H9 (cell line): ENCODE measurements at regions not wholly inside any gene's neighbourhood (a gene's known extent, or its start where the extent isn't known, plus 50 kb on each side); places are given as distances from the start of the nearest gene placed in this dataset.
A peak's percentile ranks its signal among the peaks of the same experiment; 100 is the strongest.

Experiments
- DNase-seq: peaks from one replicate; pipeline ENCODE4 v3.0.0-alpha.2; 2017
- H2AFZ ChIP-seq: one replicate; pipeline ENCODE4 v1.6.1; 2013; ENCODE audit warnings: mild to moderate bottlenecking, low read length, control low read depth, moderate library complexity
- H2AK5ac ChIP-seq: 2 replicates; pipeline ENCODE4 v1.6.1; 2013; ENCODE audit warnings: low read length, control low read depth, mixed read lengths; ENCODE audit not compliant: insufficient read length
- H2BK120ac ChIP-seq: one replicate; pipeline ENCODE4 v1.6.1; 2013; ENCODE audit warnings: low read depth, mild to moderate bottlenecking, low read length, control low read depth, inconsistent platforms; ENCODE audit not compliant: poor library complexity, severe bottlenecking
- H2BK12ac ChIP-seq: 2 replicates; pipeline ENCODE4 v1.6.1; 2013; ENCODE audit warnings: low read length, control low read depth, mixed read lengths, low read depth; ENCODE audit not compliant: insufficient read length
- H2BK15ac ChIP-seq: 2 replicates; pipeline ENCODE4 v1.6.1; 2013; ENCODE audit warnings: low read depth, low read length, control low read depth
- H2BK20ac ChIP-seq: one replicate; pipeline ENCODE4 v1.6.1; 2013; ENCODE audit warnings: low read depth, mild to moderate bottlenecking, low read length, control low read depth, inconsistent platforms; ENCODE audit not compliant: poor library complexity, severe bottlenecking
- H2BK5ac ChIP-seq: 2 replicates; pipeline ENCODE4 v1.6.1; 2013; ENCODE audit warnings: low read length, control low read depth, mixed read lengths; ENCODE audit not compliant: insufficient read length
- H3K14ac ChIP-seq: 2 replicates; pipeline ENCODE4 v1.6.1; 2013; ENCODE audit warnings: low read length, control low read depth; ENCODE audit not compliant: insufficient read depth
- H3K18ac ChIP-seq: 2 replicates; pipeline ENCODE4 v1.6.1; 2013; ENCODE audit warnings: low read depth, mild to moderate bottlenecking, mixed read lengths, low read length, control low read depth; ENCODE audit not compliant: insufficient read length
- H3K23ac ChIP-seq: 2 replicates; pipeline ENCODE4 v1.6.1; 2013; ENCODE audit warnings: low read length, control low read depth, mixed read lengths, low read depth; ENCODE audit not compliant: insufficient read length
- H3K23me2 ChIP-seq: 2 replicates; pipeline ENCODE4 v1.6.1; 2013; ENCODE audit warnings: low read depth, mild to moderate bottlenecking, mixed read lengths, low read length, control low read depth; ENCODE audit not compliant: insufficient read length, poor library complexity, severe bottlenecking
- H3K27ac ChIP-seq: 2 replicates; pipeline ENCODE4 v1.5.1; 2013; ENCODE audit warnings: low read length, control low read depth, mixed read lengths, low read depth; ENCODE audit not compliant: insufficient read length
- H3K27me3 ChIP-seq: 2 replicates; pipeline ENCODE4 v1.6.1; 2013; ENCODE audit warnings: low read length, control low read depth, inconsistent platforms; ENCODE audit not compliant: insufficient read depth
- H3K4ac ChIP-seq: 2 replicates; pipeline ENCODE4 v1.6.1; 2013; ENCODE audit warnings: low read depth, mild to moderate bottlenecking, control low read depth, inconsistent platforms, low read length, moderate library complexity
- H3K4me1 ChIP-seq: 2 replicates; pipeline ENCODE4 v1.6.1; 2013; ENCODE audit warnings: low read length, control low read depth, inconsistent platforms; ENCODE audit not compliant: insufficient read depth
- H3K4me2 ChIP-seq: 2 replicates; pipeline ENCODE4 v1.6.1; 2013; ENCODE audit warnings: low read length, control low read depth, mixed read lengths; ENCODE audit not compliant: insufficient read length, insufficient read depth
- H3K56ac ChIP-seq: 2 replicates; pipeline ENCODE4 v1.6.1; 2013; ENCODE audit warnings: low read depth, mild to moderate bottlenecking, mixed read lengths, low read length, control low read depth; ENCODE audit not compliant: insufficient read length
- H3K79me1 ChIP-seq: 2 replicates; pipeline ENCODE4 v1.6.1; 2013; ENCODE audit warnings: low read depth, mild to moderate bottlenecking, moderate library complexity, low read length, control low read depth, inconsistent platforms; ENCODE audit not compliant: insufficient read depth, poor library complexity, severe bottlenecking
- H3K79me2 ChIP-seq: 2 replicates; pipeline ENCODE4 v1.6.1; 2013; ENCODE audit warnings: low read length, control low read depth, inconsistent platforms; ENCODE audit not compliant: insufficient read depth
- H3K9ac ChIP-seq: 2 replicates; pipeline ENCODE4 v1.6.1; 2013; ENCODE audit warnings: low read length, control low read depth, mixed read lengths; ENCODE audit not compliant: insufficient read length; ENCODE audit errors: extremely low read depth
- H3K9me3 ChIP-seq: one replicate; pipeline ENCODE4 v1.6.1; 2013; ENCODE audit warnings: low read depth, low read length, inconsistent platforms; ENCODE audit not compliant: control insufficient read depth
- H3T11ph ChIP-seq: one replicate; pipeline ENCODE4 v1.6.1; 2013; ENCODE audit warnings: mild to moderate bottlenecking, low read length, control low read depth, inconsistent platforms
- H4K20me1 ChIP-seq: one replicate; pipeline ENCODE4 v1.6.1; 2013; ENCODE audit not compliant: control insufficient read depth, insufficient read length, insufficient read depth
- H4K5ac ChIP-seq: 2 replicates; pipeline ENCODE4 v1.6.1; 2013; ENCODE audit warnings: low read depth, mild to moderate bottlenecking, mixed read lengths, low read length, control low read depth; ENCODE audit not compliant: insufficient read length
- H4K8ac ChIP-seq: replicated peaks from 2 replicates; pipeline ENCODE4 v1.6.1; 2013; ENCODE audit warnings: low read length, control low read depth, mixed read lengths, low read depth; ENCODE audit not compliant: insufficient read length
- H4K91ac ChIP-seq: 2 replicates; pipeline ENCODE4 v1.6.1; 2013; ENCODE audit warnings: low read depth, mild to moderate bottlenecking, moderate library complexity, mixed read lengths, low read length, control low read depth; ENCODE audit not compliant: insufficient read length
- H3K27ac Mint-ChIP-seq, 3 experiments: 2 replicates in 2 of 3; 3 replicates in 1 of 3; pipeline ENCODE4 v1.8.0; 2020 to 2021; ENCODE audit warnings: mixed read lengths in 3 of 3, mild to moderate bottlenecking in 1 of 3, moderate library complexity in 1 of 3
- H3K27me3 Mint-ChIP-seq: 2 replicates; pipeline ENCODE4 v1.8.0; 2021; ENCODE audit warnings: low read depth, mild to moderate bottlenecking, moderate library complexity, mixed read lengths
- H3K36me3 Mint-ChIP-seq, 3 experiments: 2 replicates in 2 of 3; 3 replicates in 1 of 3; pipeline ENCODE4 v1.8.0; 2020 to 2021; ENCODE audit warnings: low read depth in 3 of 3, mixed read lengths in 3 of 3; ENCODE audit not compliant: insufficient read depth in 1 of 3
- H3K4me1 Mint-ChIP-seq, 2 experiments: 2 replicates each; pipeline ENCODE4 v1.8.0; 2020; ENCODE audit warnings: mixed read lengths in 2 of 2
- H3K4me3 Mint-ChIP-seq, 2 experiments: 2 replicates in 1 of 2; 3 replicates in 1 of 2; pipeline ENCODE4 v1.8.0; 2020 to 2021; ENCODE audit warnings: mild to moderate bottlenecking in 2 of 2, mixed read lengths in 2 of 2, moderate library complexity in 1 of 2
- H3K9me3 Mint-ChIP-seq, 2 experiments: 2 replicates in 1 of 2; 3 replicates in 1 of 2; pipeline ENCODE4 v1.8.0; 2020; ENCODE audit warnings: mild to moderate bottlenecking in 2 of 2, mixed read lengths in 2 of 2, moderate library complexity in 1 of 2
- CTCF ChIP-seq: fragments of 200-600 bp; sonication (generic); conservative IDR thresholded peaks from 3 replicates; pipeline ENCODE4 v1.8.0; 2021; ENCODE audit warnings: antibody characterized with exemption, mild to moderate bottlenecking
- WGBS: extraction: QIAGEN DNeasy Blood & Tissue Kit; methylation state at CpG from one replicate; pipeline ENCODE4 v1.1.7; 2013; ENCODE audit warnings: missing lambda C conversion rate, low lambda C conversion rate, mixed read lengths; ENCODE audit not compliant: insufficient read length; ENCODE audit errors: extremely low coverage; 5-methylcytosine and 5-hydroxymethylcytosine counted together

GRCh38 chr4:159024266-159024665 is 78.6 kb upstream of the RAPGEF2 start:
- DNase-seq: no peak
- peaks cover 19% of the 10 kb centered on the region; the same call in 1 of the 2 replicates for H3K4me1 ChIP-seq
- peak overlapping the region; percentile 49 to 91 (median 87); a peak in 6 of 7 replicates for H3K27ac Mint-ChIP-seq

More at GRCh38 chr4:159024266-159024665, 78.6 kb upstream of the RAPGEF2 start:
- Mint-ChIP-seq H3K9me3 (no peaks in the 10 kb centered on the region), H3K27me3 (peaks cover 8% of the 10 kb centered on the region), H3K4me1 (peaks cover 53 to 61% of the 10 kb centered on the region in 2 experiments), H3K36me3 (no peaks in the 10 kb centered on the region), H3K4me3 (no peak overlapping the region; a peak in 2 of 5 replicates)
- Histone ChIP-seq H4K5ac (no peak overlapping the region), H2BK120ac (no peak overlapping the region), H3K79me2 (no peaks in the 10 kb centered on the region), H3K9ac (no peak overlapping the region), H3T11ph (no peak overlapping the region), H4K91ac (no peak overlapping the region), H2BK15ac (no peak overlapping the region), H2AK5ac (no peak overlapping the region), H4K20me1 (no peaks in the 10 kb centered on the region), H2AFZ (no peak overlapping the region), H3K27ac (peak overlapping the region; percentile 35), H3K9me3 (no peaks in the 10 kb centered on the region), H3K23ac (no peak overlapping the region), H3K14ac (no peak overlapping the region), H2BK20ac (no peak overlapping the region), H3K79me1 (no peaks in the 10 kb centered on the region), H3K23me2 (no peaks in the 10 kb centered on the region), H2BK12ac (no peak overlapping the region), H4K8ac (no peak overlapping the region), H3K4ac (no peak overlapping the region), H3K4me2 (no peak overlapping the region), H3K27me3 (no peaks in the 10 kb centered on the region), H3K56ac (no peak overlapping the region), H2BK5ac (no peak overlapping the region), H3K18ac (no peak overlapping the region)
- WGBS: no CpG with 5 or more reads among the region's 5 CpGs
- no peak for TF ChIP-seq CTCF
